NCI-H2029 (cell line): ENCODE measurements at regions not wholly inside any gene's neighbourhood (a gene's known extent, or its start where the extent isn't known, plus 50 kb on each side); places are given as distances from the start of the nearest gene placed in this dataset.

Source experiments
- DNase-seq: peaks from one replicate; lab custom pipeline; 2025; lab: John Stamatoyannopoulos, UW

DNA sequence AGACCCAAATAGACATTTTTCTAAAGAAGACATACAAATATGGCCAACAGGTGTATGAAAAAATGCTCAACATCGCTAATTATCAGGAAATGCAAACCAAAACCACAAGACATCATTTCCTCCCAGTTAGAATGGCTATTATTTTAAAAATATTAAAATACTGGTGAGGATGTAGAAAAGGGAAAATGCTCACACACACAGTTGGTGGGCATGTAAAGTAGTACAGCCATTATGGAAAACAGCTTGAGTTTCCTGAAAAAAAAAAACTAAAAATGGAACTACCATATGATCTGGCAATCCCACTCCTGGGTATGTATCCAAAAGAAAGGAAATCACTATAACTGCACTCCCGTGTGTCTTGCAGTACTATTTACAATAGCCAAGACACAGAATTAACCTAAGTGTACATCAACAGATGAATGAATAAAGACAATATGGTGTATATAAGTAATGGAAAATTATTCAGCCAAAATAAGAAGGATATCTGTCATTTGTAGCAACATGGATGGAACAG is 128.9 kb upstream of the DKK2 start:
- DNase-seq = no peak

DNA sequence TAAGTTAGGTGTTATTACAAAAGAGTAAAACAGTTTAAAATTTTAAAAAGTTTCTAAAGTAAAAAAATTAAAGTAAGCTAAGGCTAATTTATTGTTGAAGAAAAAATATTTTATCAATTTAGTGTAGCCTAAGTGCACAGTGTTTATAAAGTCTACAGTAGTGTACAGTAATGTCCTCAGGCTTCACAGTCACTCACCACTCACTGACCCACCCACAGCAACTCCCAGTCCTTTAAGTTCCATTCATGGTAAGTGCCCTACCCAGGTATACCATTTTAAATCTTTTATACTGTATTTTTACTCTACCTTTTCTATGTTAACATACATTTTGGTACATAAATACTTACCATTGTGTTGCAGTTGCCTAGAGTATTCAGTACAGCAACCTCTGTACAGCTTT is 120.3 kb upstream of the DKK2 start:
- DNase-seq = no peak

DNA sequence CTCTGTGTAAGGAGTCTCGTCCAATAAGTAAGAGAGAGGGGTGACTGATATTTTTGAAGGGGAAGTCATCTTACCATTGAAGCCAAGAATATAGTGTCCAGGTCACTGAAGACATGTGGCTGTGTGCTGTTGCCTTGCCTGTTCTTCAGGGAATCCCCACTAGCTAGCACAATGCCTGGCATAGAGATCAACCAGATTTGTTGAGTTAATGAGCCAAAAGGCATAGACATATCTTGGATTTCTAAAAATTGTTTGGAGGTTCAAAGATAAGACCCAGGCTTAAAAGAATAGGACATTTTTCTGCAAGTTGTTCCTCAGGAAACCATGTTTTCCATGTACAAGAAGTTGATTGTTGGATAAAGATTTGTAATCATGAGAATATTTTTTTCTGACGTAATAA is 119.3 kb upstream of the DKK2 start:
- no peak for DNase-seq

DNA sequence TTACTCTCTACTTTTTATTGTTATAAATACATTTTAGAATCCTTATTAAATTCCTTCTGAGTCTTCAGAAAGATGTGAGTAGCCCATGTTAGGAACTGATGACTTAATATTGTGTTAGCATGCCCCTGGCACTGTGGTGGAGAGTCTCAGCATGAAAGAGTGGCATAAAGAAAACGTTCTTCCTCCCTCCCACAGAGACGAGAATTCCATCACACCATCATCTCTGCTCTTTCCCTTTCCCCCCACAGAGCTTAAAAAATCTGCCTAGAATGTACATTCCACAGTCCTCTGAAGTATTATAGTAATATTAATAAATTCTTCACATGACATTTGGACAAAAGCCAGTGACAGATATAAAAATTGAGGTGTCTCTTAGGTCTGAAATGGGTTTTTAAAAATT is 117.8 kb upstream of the DKK2 start:
- DNase-seq = no peak

DNA sequence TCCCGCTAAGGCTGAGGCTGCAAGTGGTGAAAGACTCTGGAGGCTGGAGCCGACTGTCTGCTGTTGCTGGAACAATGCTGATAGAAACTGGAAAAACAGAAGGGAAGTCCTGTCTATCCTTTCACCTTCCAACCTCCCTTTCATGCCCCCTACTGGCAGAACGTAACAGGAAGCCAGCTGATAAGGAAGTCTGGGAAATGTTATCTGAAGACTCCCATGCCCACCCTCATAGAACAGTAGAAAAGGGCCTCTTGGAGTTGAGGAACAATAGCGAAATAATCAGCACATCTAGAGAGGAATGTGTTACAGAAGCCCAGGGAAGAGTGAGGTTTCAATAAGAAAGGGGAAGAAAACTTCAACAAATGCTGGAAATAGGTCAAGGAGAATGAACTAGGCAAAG is 117.1 kb upstream of the DKK2 start:
- DNase-seq = no peak

DNA sequence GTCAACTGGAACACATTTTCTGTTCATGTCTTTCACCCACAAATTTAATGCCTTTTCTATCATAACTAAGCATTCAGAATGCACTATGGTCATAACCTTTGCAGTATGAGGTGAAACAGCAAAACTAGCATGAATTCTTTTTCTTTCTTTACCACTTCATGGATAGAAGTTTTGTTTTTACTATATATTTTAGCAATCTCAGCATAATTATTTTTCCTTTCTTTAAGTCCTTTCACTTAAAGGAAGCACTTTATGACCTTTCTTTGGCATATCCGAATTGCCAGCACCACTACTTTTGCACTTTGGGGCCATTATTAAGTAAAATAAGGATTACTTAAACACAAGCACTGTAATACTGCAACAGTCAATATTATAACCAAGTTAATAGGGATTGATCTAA is 115.1 kb upstream of the DKK2 start:
- no peak for DNase-seq

DNA sequence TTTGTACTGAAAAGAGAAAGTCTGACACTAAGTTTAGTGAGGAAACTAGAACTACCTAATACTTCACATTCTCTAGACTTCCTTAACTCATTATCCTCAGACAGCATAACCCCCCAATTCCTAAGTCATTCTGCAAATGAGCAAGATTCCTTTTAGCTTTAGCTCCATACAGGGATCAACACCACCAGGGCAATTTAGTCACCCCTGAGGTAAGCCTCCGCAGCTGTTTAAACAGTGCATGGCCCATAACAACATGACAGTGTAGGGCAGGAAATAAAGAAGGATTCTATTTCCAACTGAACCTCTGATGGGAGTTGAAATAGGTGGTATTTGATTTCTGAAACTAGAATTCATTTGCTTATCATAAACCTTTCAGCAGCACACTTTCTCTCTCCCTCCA is 112.8 kb upstream of the DKK2 start:
- DNase-seq = no peak

DNA sequence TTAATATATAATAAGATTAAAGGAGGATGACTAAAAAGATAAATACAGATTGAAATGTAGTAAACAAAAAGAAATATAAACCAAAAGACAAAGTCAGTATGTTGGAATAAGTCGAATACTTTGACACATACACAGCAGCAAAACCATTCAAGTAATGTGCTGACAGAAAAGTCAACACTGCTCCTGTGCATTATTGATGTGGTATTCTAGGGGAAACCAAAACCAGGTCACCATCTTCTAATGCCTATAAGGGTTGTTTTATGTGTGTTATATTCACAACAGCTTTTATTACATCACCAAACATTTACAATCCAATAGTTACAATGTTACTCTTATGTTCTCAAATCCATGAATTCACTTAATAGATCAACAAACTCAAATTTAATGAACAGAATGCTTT is 111.8 kb upstream of the DKK2 start:
- no peak for DNase-seq

DNA sequence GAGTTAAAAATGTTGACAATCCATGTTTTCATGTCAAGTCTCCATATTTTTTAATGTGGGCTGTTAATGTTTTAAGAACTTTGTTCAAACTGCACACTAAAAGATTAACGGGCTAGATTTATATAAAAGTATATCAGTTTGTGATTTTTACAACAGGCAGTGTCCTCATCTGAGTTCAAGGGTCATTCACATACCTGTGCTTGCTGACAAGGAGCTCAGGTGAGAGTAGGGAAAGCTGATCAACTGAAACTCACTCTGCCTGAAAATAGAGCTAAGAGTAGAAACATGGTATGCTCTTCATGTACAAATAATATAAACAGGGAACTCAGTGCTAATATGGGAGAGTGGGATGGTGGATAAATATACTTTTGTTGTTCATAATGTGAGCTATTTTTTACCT is 102.3 kb upstream of the DKK2 start:
- no peak for DNase-seq

DNA sequence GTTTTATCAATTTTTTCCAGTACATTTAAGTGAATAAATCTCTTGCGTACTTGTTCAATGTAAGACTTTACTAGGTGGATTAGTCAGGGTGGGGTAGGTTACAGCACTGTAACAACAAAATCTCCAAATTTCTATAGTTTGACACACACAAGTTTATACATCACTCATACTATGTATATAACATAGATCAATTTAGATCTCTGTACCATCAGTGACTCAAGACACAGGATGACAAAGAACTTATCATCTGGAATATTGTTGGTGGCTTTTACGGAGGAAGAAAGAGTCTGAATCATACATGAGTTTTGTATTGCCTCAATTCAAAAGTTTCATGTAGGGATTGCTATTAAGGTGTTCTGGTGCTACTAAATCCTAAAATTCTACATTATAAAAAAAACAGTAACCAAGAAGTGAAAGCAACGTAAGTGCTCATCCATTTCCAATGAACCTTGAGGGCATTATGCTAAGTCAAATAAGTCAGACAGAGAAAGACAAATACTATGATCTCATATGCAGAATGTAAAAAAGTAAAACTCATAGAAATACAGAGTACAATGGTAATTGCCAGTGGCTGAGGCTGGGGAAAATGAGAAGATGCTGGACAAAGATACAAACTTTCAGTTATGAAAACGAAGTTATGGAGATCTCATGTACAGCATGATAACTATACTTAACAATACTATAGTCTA is 98.0 kb upstream of the DKK2 start:
- DNase-seq = no peak

DNA sequence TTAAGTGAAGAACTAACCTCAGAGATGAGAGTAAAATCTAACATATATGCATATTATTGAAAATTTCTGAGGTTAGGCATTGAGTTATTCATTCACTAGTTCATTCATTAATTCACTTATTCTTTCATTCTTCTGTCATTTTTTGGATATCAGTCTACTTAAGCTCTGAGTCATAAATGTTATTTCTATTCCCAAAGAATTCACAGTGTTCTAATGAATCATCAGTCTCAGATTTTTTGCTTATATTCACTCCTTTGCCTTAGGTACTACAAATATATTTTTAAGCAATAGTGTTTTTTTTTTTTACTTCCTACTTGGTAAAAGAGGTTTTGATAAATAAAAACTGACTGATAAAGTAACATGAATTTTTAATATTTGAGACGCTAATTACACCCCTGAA is 95.2 kb upstream of the DKK2 start:
- no peak for DNase-seq

DNA sequence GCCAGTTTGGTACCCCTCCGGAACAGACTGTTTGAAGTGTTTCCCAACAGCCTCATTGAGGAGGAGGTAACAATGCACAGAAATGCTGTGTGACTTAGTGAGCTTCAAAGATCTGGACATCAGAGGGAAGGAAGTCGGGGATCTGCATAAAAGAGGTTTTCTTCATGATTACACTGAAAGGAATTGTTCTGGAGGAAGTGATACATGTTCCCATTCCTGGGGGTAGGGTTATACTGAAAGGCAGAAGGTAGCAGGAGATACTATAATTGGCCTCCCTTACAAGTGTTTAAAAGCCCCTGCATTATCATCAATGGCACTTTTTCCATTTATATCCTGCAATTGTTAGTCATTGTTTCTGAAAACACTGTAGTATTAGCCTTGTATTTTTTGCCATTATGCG is 94.0 kb upstream of the DKK2 start:
- DNase-seq = no peak

DNA sequence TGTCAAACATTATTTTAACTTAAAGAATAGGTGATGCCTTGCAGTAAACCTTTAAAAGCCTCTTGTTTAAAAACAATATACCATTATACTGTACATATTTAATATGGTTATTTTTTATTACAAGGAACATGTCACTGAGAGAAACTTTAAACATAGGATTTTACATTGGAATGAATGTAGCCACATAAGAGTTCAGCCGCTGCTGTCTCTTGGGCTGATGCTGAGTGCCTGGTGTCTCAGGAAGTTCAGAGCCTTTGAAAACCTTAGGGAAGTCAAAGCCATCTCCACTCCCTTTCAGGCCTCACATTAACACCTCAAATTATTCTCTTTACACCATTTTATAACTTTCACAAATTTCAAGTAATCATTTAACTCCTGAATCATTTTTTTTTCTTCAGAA is 93.5 kb upstream of the DKK2 start:
- no peak for DNase-seq

DNA sequence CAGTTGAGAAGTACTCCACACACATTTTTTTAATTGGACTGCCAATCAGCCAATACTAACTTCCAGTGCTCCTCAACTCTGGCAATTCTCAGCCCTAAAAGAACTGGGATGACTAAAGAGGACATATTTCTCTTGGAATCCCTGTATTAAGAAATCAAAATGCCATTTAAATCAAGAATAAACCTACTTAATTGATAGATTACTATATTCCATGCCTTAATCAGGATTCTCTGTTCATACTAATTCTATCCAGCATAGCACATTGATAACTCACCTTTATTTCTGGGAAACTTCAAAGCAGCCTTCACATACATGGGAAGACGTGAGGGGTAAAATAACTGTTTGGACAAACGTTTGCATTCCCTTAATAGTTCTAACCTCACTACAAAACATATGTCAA is 93.0 kb upstream of the DKK2 start:
- no peak for DNase-seq

DNA sequence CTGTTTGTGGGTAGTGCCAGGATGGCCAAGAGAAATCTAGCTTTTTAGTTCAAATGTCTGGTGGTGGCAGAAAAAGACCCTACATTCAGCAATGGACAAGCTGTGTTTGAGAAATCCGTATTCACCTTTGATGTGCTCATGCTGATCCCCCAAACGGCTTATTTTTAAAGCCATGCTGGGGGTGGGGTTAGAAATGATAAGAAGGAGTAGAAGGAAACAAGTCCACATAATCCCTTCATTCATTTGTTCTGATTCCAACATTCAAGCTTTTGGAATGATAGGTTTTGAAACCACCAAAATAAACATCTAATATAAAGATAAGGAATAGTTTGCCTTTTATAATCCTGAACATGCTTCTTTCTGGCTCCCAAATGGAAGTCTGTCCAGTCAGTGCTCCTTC is 92.0 kb upstream of the DKK2 start:
- DNase-seq = no peak

DNA sequence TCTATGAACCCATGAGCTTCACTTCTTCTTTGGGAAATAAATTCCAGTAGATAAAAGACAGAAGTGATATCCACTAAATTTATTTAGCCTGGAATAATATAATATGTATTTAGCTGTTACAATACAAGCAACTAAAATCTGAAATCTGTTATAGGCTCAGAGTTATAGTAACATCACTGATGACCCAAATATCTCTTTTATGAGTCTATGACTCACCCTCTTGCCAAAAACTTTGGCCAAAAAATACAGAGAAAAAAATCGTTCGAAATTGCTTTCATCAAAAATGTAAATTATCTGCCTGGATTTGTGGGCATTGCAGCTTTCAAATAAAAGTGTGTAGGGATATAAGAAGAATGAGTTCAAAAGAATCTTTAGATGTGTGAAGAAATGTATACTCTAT is 89.4 kb upstream of the DKK2 start:
- DNase-seq = no peak

DNA sequence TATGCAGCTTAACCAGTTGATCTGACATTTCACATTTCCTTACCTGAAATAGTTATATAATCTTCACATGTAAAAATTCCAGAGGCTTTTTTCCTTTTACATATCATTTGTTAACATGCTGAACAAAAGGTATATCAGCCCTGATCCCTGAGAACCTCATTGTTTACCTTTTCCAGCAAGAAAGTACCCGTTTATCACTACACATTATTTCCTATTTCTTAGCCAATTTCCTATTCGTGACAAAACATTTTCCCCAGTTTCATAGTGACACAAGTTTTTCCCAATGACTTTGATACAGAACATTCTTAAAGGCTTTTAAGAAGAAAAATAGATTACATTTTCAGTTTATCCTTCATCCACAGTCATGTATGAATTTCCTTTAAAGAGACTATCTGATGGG is 86.6 kb upstream of the DKK2 start:
- DNase-seq = no peak

DNA sequence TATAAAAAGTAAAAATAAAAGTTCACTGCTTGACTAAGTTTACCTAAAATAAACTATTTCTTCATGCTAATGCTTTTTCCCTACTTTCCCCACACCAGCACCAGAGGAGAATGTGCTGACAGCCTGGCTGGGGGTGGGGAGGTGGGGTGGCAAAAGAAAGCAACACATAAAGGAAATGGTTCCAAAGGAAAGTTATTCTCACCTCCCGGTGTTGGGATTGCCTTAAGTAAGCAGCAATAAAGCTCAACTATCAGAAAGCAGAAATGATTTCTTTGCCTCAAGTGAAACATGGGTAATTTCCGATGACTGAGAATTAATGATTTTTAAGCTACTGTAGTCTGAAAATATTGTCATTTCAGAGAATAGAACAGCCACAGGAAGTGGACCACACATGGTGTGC is 84.5 kb upstream of the DKK2 start:
- DNase-seq = no peak

DNA sequence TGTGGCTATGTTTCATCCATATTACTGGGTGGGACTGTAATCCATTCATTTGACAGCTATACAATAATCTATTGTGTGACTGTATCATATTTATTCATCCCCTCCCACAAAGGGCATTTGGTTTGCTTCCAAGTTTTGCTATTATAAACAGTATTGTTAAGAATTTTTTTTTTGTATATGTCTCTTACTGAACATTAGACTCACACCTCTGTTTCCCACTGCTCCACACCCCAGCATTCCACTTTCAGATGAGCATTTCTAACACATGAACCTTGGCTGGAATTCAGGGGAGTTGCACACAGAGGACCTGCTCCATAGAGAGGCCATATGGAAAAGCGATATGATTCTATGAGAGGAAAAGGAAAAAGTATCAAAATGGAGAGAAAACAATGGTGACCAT is 81.6 kb upstream of the DKK2 start:
- no peak for DNase-seq

DNA sequence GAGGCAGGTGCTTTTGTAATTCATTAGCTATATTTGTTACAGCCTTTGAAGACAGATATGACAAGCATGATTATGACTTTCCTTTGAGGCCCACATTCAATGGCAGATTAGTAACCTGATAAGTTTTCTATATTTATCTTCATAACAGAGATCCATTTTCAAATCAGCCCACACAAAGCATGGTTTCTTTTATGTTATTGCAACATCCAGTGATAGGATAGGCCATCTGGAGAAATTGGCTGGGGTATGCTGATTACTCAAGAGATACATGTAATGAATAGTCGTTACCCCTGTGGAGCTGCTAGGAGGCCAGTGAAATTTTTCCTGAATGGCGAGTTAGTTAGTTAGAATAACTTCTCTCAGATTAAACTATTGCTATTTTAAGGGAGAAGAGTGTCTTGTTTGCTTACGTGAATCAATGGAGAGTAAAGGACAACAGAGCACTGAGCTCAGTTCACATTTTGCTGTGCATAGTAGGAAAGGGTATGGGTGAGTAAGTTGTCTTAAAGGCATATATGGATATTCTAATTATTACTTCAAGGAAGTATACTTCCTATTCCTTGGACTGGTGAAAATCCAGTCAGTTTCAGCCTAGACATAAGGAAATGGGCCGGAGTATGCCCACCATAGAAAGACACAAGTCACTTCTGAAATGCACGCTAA is 79.2 kb upstream of the DKK2 start:
- no peak for DNase-seq

DNA sequence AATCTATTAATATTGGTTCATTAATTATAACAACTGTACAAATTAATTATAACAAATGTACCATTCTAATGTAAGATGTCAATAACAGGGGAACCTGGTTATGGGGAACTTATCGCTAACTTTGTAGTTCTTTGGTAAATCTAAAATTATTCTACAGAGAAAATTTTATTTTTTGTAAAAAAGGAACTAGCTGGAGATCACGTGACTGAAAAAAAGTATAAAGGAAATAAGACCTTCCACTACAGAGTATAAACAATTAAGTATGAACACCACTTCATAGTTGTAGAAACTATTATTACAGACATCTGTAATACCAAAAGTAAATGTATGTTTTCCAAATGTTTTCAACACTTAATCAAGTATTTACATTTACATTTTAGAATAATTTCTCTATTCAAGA is 77.9 kb upstream of the DKK2 start:
- DNase-seq = no peak

DNA sequence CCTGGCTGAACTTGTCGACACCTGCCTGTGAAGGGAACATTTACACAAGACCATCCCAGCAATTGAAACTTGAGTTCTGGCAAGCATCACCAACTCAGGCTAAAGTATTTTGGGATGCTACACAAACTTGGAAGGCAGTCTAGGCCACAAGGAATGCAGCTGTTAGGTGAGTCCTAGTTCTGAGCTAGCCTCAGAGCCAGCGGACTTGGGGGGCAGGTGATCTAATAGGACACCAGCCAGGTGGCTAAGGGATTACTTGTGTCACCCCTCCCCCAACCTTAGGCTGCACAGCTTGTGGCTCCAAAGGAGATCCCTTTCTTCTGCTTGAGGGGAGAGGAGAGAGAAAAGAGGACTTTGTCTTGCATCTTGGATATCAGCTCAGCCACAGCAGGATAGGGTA is 62.3 kb upstream of the DKK2 start:
- DNase-seq = no peak

DNA sequence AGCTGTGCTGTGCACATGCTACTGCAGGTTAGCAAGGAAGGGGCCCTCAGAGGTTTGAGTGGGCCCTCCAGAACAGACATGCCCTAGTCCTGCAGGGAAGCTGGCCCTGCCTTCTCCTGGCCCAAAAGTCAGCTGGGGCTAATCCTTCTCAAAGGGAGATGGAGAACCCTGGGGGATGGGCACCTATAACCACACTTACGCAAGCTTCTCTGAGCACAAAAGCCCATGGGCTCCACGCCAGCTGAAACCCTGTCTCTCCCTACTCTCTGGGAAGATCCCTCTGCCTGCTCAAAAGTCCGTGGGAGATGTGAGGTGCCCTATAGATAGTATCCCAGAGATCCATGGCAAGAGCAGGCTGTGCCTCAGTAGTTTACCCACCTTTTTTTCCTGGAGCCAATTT is 58.9 kb upstream of the DKK2 start:
- no peak for DNase-seq

DNA sequence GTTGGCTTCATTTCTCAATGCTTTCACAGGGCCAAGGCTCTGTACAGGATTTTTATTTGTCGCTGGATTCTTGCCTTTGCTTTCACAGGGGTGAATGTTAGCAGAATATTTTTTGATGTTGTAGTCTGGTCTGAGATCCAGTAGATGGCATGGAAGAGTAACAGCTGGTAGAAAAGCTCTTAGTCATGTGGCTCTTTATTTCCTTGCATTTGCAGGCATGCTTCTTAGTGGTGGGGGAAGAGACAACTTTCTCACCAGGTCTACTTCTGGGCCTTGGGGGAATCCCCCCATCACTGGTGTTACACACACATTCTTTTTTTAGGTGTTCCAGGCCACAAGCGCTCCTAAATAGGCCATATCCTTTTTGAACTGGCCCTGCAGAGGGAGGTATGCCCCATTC is 58.2 kb upstream of the DKK2 start:
- no peak for DNase-seq
